SU-DHL-6 (cell line): ENCODE measurements at regions not wholly inside any gene's neighbourhood (a gene's known extent, or its start where the extent isn't known, plus 50 kb on each side); places are given as distances from the start of the nearest gene placed in this dataset.

Source experiments
- EZH2phosphoT487 ChIP-seq: fragments of 200-600 bp; sonication (generic), shearing (Covaris generic); conservative IDR thresholded peaks from 2 replicates; pipeline ENCODE4 v1.6.1; 2018; ENCODE audit warnings: mild to moderate bottlenecking, antibody characterized with exemption, low read length, moderate library complexity, mixed read lengths
- TF ChIP-seq, protein P1 (sequence below): fragments of 200-600 bp; sonication (generic); IDR thresholded peaks from one replicate; pipeline ENCODE4 v1.5.1; 2017; ENCODE audit warnings: antibody characterized with exemption, mild to moderate bottlenecking, low read length, moderate library complexity; ENCODE audit not compliant: insufficient read depth, poor library complexity, severe bottlenecking

DNA sequence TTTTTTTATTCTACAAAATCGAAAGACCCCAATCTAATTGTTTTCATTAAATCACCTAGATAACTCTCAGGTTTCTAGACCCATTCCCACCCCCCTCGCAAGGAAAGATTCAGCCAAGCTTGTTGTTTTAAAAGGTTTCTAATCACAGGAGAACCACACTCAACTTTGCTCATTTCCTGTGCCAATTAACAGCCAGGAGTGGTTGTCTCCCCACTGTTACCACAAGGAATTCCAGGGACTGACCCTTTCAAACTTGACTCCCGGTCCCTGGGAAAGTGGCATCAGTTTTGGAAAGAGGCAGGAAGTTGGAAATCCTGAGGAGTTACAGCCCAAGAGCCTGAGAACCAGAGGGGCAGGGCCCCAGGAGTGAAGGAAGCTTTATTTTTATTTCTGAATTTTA is 561.3 kb upstream of the JAG1 start:
- TF ChIP-seq, protein P1, sequence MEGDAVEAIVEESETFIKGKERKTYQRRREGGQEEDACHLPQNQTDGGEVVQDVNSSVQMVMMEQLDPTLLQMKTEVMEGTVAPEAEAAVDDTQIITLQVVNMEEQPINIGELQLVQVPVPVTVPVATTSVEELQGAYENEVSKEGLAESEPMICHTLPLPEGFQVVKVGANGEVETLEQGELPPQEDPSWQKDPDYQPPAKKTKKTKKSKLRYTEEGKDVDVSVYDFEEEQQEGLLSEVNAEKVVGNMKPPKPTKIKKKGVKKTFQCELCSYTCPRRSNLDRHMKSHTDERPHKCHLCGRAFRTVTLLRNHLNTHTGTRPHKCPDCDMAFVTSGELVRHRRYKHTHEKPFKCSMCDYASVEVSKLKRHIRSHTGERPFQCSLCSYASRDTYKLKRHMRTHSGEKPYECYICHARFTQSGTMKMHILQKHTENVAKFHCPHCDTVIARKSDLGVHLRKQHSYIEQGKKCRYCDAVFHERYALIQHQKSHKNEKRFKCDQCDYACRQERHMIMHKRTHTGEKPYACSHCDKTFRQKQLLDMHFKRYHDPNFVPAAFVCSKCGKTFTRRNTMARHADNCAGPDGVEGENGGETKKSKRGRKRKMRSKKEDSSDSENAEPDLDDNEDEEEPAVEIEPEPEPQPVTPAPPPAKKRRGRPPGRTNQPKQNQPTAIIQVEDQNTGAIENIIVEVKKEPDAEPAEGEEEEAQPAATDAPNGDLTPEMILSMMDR, result no peak
- TF ChIP-seq EZH2phosphoT487, result no peak
